ENCODE measurements at regions not wholly inside any gene's neighbourhood (a gene's known extent, or its start where the extent isn't known, plus 50 kb on each side); places are given as distances from the start of the nearest gene placed in this dataset.

DNA sequence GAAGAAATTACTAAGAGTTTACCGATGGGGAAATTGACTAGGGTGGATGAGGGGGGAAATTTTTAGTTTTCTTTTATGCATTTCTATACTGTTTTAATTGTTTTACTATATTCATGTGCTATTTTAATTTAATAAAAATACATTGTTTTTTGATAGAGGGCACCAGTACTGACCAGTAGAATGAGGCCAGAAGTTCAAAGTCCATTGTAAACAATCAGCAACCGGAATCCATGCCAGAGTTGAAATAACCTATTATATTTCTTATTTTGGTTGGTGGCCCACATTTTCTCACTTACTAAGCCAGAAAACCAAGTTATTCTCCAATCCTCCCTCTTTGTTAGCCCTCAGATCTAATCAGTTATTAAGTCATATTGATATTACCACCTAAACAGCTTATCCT, 595.9 kb downstream of the SMARCA1 start:
- TF ChIP-seq, protein P1, sequence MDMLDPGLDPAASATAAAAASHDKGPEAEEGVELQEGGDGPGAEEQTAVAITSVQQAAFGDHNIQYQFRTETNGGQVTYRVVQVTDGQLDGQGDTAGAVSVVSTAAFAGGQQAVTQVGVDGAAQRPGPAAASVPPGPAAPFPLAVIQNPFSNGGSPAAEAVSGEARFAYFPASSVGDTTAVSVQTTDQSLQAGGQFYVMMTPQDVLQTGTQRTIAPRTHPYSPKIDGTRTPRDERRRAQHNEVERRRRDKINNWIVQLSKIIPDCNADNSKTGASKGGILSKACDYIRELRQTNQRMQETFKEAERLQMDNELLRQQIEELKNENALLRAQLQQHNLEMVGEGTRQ (IDR thresholded peaks at IDR 0.05): no peak
- TF ChIP-seq MYC (IDR thresholded peaks at IDR 0.05; ENCODE audit: borderline replicate concordance, low read length): no peak
- TF ChIP-seq, protein P2, sequence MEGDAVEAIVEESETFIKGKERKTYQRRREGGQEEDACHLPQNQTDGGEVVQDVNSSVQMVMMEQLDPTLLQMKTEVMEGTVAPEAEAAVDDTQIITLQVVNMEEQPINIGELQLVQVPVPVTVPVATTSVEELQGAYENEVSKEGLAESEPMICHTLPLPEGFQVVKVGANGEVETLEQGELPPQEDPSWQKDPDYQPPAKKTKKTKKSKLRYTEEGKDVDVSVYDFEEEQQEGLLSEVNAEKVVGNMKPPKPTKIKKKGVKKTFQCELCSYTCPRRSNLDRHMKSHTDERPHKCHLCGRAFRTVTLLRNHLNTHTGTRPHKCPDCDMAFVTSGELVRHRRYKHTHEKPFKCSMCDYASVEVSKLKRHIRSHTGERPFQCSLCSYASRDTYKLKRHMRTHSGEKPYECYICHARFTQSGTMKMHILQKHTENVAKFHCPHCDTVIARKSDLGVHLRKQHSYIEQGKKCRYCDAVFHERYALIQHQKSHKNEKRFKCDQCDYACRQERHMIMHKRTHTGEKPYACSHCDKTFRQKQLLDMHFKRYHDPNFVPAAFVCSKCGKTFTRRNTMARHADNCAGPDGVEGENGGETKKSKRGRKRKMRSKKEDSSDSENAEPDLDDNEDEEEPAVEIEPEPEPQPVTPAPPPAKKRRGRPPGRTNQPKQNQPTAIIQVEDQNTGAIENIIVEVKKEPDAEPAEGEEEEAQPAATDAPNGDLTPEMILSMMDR (IDR thresholded peaks at IDR 0.05): no peak
- no peak for TF ChIP-seq CHD4 (IDR thresholded peaks at IDR 0.05; ENCODE audit: borderline replicate concordance)
- no peak for TF ChIP-seq E2F6 (IDR thresholded peaks at IDR 0.05; ENCODE audit: borderline replicate concordance, low read depth)
- no peak for TF ChIP-seq POLR2AphosphoS2 (conservative IDR thresholded peaks at IDR 0.05; ENCODE audit: low read length)

Measured in A549 (cell line).